Heart left ventricle (tissue), 16 donors: ENCODE measurements at regions not wholly inside any gene's neighbourhood (a gene's known extent, or its start where the extent isn't known, plus 50 kb on each side); places are given as distances from the start of the nearest gene placed in this dataset.

Source experiments
- ATAC-seq, 4 donors: fragments of 200-7000 bp; cut with Tn5 transposase; one replicate each; pipeline ENCODE4 v1.9.1; 2020 to 2022; ENCODE audit warnings: moderate library complexity in 4 of 4, mild to moderate bottlenecking in 3 of 4, moderate number of reproducible peaks in 1 of 4
- DNase-seq, 5 donors: peaks; one replicate each; pipeline ENCODE4 v3.0.0-alpha.2; 2020
- H3K27ac ChIP-seq, 12 donors: fragments of 200-600 bp; sonication (generic) in 4 of 12; one replicate each; pipeline versions ENCODE4 v1.5.0 to v1.8.0; 2016 to 2022; ENCODE audit warnings: mild to moderate bottlenecking in 2 of 12
- H3K27me3 ChIP-seq, 9 donors: fragments of 200-600 bp; sonication (generic) in 2 of 9; one replicate each; pipeline versions ENCODE4 v1.5.1 to v1.8.0; 2016 to 2022; ENCODE audit warnings: mild to moderate bottlenecking in 3 of 9
- H3K36me3 ChIP-seq, 9 donors: fragments of 200-600 bp; sonication (generic) in 2 of 9; one replicate each; pipeline versions ENCODE4 v1.5.0 to v1.8.0; 2018 to 2022; ENCODE audit warnings: mild to moderate bottlenecking in 2 of 9
- H3K4me1 ChIP-seq, 12 donors: fragments of 200-600 bp; sonication (generic) in 4 of 12; one replicate each; pipeline versions ENCODE4 v1.5.0 to v1.8.0; 2016 to 2022; ENCODE audit warnings: mild to moderate bottlenecking in 3 of 12
- H3K4me3 ChIP-seq, 12 donors: fragments of 200-600 bp; sonication (generic) in 4 of 12; one replicate each; pipeline versions ENCODE4 v1.5.0 to v1.8.0; 2017 to 2022; ENCODE audit warnings: mild to moderate bottlenecking in 9 of 12, moderate library complexity in 4 of 12
- H3K9me3 ChIP-seq, 12 donors: fragments of 200-600 bp; sonication (generic) in 4 of 12; one replicate each; pipeline versions ENCODE4 v1.5.0 to v1.8.0; 2016 to 2022; ENCODE audit warnings: mild to moderate bottlenecking in 1 of 12
- CTCF ChIP-seq, 12 donors: fragments of 200-600 bp; sonication (generic) in 4 of 12; IDR thresholded peaks; one replicate each; pipeline versions ENCODE4 v1.5.0 to v1.8.0; 2018 to 2022; ENCODE audit warnings: antibody characterized with exemption in 12 of 12, mild to moderate bottlenecking in 5 of 12
- POLR2A ChIP-seq, 2 donors: fragments of 450-650 bp; IDR thresholded peaks; one replicate each; pipeline ENCODE4 v1.6.1; 2017; ENCODE audit warnings: antibody characterized with exemption in 2 of 2, mild to moderate bottlenecking in 2 of 2, moderate library complexity in 2 of 2
- WGBS, 4 donors: extraction: QIAGEN DNeasy Blood & Tissue Kit in 2 of 4; methylation state at CpG; one replicate each; pipeline versions ENCODE4 v1.1.5 to v1.1.7; 2013 to 2018; 5-methylcytosine and 5-hydroxymethylcytosine counted together
- intact Hi-C, 10 donors: fragments of 100-400 bp; cut with DNase I; formaldehyde crosslinking; loops; one replicate each; pipeline versions ENCODE4 v1.11.1 to v1.14.2; 2022
- donor health status: ischemic (EF 13 %, LVEDD 7.1; RV severe dilation, severe dysfunction).
- donor health status: healthy with polysubstance abuse.
- donor health status: DM: no; HTN: yes; CAD: no.
- donor health status: DM: no; HTN: no; CAD: no.
- donor health status: ischemic (EF 25% LVEDD 6.9; RV normal size, moderate dysfunction).
- donor health status: ischemic (EF 25% LVEDD 5.7; RV mildly dilated, moderate dysfunction).
- donor health status: healthy.
- donor health status: DM: yes; HTN: yes; CAD: no.
- donor health status: ischemic (EF 35%, LVEDD 5.7; RV mildly dilated, moderate dysfunction).
- donor health status: nonischemic (EF 11% LVEDD 7.7; RV severe dilation, severe dysfunction).
- donor health status: DM: yes; HTN: yes; CAD: no.
- donor health status: PGD.
- donor health status: ischemic (EF 29% LVEDD 5.4; RV normal size, mild dysfunction).
- donor health status: nonischemic (EF 23%, LVEDD 6.1; RV moderate dilation, normal function).

- H3K4me3 ChIP-seq: no peak overlapping the region
- no peak for ATAC-seq
- no peak overlapping the region for H3K27ac ChIP-seq
- no peaks in the 10 kb centered on the region for H3K4me1 ChIP-seq
- WGBS, 4 donors: 78 to 84% (median 82%) methylated on average over 3 of the region's 3 CpGs
- no peak for DNase-seq
- H3K27me3 ChIP-seq: no peaks in the 10 kb centered on the region
- no peaks in the 10 kb centered on the region for H3K36me3 ChIP-seq
- peaks cover 0 to 9% (median 0%) of the 10 kb centered on the region in 12 donors for H3K9me3 ChIP-seq
- intact Hi-C loops: no loop called here
- TF ChIP-seq CTCF (IDR thresholded peaks at IDR 0.05) (no peak), POLR2A (IDR thresholded peaks at IDR 0.05) (no peak)
Observed at GRCh38 chr5:164741376-164741775, 1236.0 kb downstream of the MAT2B start.

GRCh38 chr5:164742025-164742424 lies 1236.6 kb downstream of the MAT2B start:
- Histone ChIP-seq H3K27ac (no peak overlapping the region), H3K36me3 (no peaks in the 10 kb centered on the region), H3K9me3 (peaks cover 0 to 9% (median 0%) of the 10 kb centered on the region in 12 donors), H3K27me3 (no peaks in the 10 kb centered on the region), H3K4me3 (no peak overlapping the region), H3K4me1 (no peaks in the 10 kb centered on the region)
- DNase-seq (no peak), ATAC-seq (no peak)
- TF ChIP-seq CTCF (IDR thresholded peaks at IDR 0.05) (no peak), POLR2A (IDR thresholded peaks at IDR 0.05) (no peak)
- WGBS, 4 donors: 72 to 73% (median 72%) methylated on average over 5 of the region's 5 CpGs
- intact Hi-C loops: no loop called here

- Histone ChIP-seq H3K4me3 (no peak overlapping the region), H3K27me3 (no peaks in the 10 kb centered on the region), H3K36me3 (no peaks in the 10 kb centered on the region), H3K4me1 (no peaks in the 10 kb centered on the region), H3K27ac (no peak overlapping the region), H3K9me3 (peaks cover 0 to 5% (median 0%) of the 10 kb centered on the region in 12 donors)
- intact Hi-C loops: no loop called here
- no peak for DNase-seq
- ATAC-seq: no peak
- TF ChIP-seq POLR2A (IDR thresholded peaks at IDR 0.05) (no peak), CTCF (IDR thresholded peaks at IDR 0.05) (no peak)
Observed at GRCh38 chr5:164746723-164747122, 1241.3 kb downstream of the MAT2B start.

- H3K36me3 ChIP-seq: no peaks in the 10 kb centered on the region
- no peak for DNase-seq
- no peak for ATAC-seq
- no peaks in the 10 kb centered on the region for H3K4me1 ChIP-seq
- no peak overlapping the region for H3K4me3 ChIP-seq
- H3K9me3 ChIP-seq: peaks cover 0 to 5% (median 0%) of the 10 kb centered on the region in 12 donors
- no peak overlapping the region for H3K27ac ChIP-seq
- no peak for TF ChIP-seq POLR2A (IDR thresholded peaks at IDR 0.05)
- TF ChIP-seq CTCF (IDR thresholded peaks at IDR 0.05): no peak
- no peaks in the 10 kb centered on the region for H3K27me3 ChIP-seq
- 54 to 68% (median 62%) methylated on average over 1 of the region's 1 CpG for WGBS, 4 donors
- intact Hi-C loops: no loop called here
Observed at GRCh38 chr5:164747371-164747770, 1242.0 kb downstream of the MAT2B start.
